SU-DHL-6 (cell line): ENCODE measurements at regions not wholly inside any gene's neighbourhood (a gene's known extent, or its start where the extent isn't known, plus 50 kb on each side); places are given as distances from the start of the nearest gene placed in this dataset.

Experiments
- H2AFZ ChIP-seq: fragments of 200-600 bp; sonication (generic); 2 replicates; pipeline ENCODE4 v1.6.1; 2014; ENCODE audit warnings: low read depth, mild to moderate bottlenecking, moderate library complexity, mixed read lengths, antibody characterized with exemption, low read length; ENCODE audit not compliant: severe bottlenecking
- H3F3A ChIP-seq: fragments of 200-600 bp; shearing (Covaris generic); 2 replicates; pipeline ENCODE4 v1.6.0; 2016; ENCODE audit warnings: antibody characterized with exemption, mild to moderate bottlenecking; ENCODE audit not compliant: insufficient read depth
- H3K27ac ChIP-seq: fragments of 200-600 bp; sonication (generic); 2 replicates; pipeline ENCODE4 v1.5.1; 2016; ENCODE audit warnings: low read depth, mild to moderate bottlenecking, low read length, moderate library complexity, mixed read lengths
- H3K27me3 ChIP-seq: fragments of 200-600 bp; sonication (generic), shearing (Covaris generic); 2 replicates; pipeline ENCODE4 v1.6.0; 2014; ENCODE audit warnings: mild to moderate bottlenecking, low read length
- H3K36me3 ChIP-seq: fragments of 200-600 bp; sonication (generic); 2 replicates; pipeline ENCODE4 v1.6.1; 2014; ENCODE audit warnings: mild to moderate bottlenecking, low read length, mixed read lengths
- H3K4me2 ChIP-seq: fragments of 300-600, 200-600 bp; shearing (Covaris generic), sonication (generic); 2 replicates; pipeline ENCODE4 v1.6.0; 2014; ENCODE audit warnings: low read length, low read depth, mild to moderate bottlenecking; ENCODE audit not compliant: poor library complexity, severe bottlenecking
- H3K4me3 ChIP-seq: fragments of 200-600 bp; sonication (generic); 2 replicates; pipeline ENCODE4 v1.5.1; 2014; ENCODE audit warnings: antibody characterized with exemption, low read length, mild to moderate bottlenecking, mixed read lengths; ENCODE audit not compliant: insufficient read depth, poor library complexity, severe bottlenecking
- H3K79me2 ChIP-seq: fragments of 200-600 bp; sonication (generic); 2 replicates; pipeline ENCODE4 v1.6.1; 2014; ENCODE audit warnings: mild to moderate bottlenecking, low read length, moderate library complexity; ENCODE audit not compliant: insufficient read depth
- H3K9ac ChIP-seq: fragments of 200-600 bp; sonication (generic); 2 replicates; pipeline ENCODE4 v1.7.0; 2014; ENCODE audit warnings: mild to moderate bottlenecking, low read length
- H3K9me2 ChIP-seq: fragments of 200-600 bp; sonication (generic); replicated peaks from 2 replicates; pipeline ENCODE4 v1.6.1; 2014; ENCODE audit warnings: low read length; ENCODE audit not compliant: insufficient read depth
- H3K9me3 ChIP-seq: fragments of 200-600 bp; sonication (generic); 2 replicates; pipeline ENCODE4 v1.6.1; 2014; ENCODE audit warnings: low read length, mixed read lengths; ENCODE audit not compliant: insufficient read depth
- H4K20me1 ChIP-seq: fragments of 200-600 bp; sonication (generic); 2 replicates; pipeline ENCODE4 v1.6.1; 2014; ENCODE audit warnings: low read depth, mild to moderate bottlenecking, antibody characterized with exemption, low read length, moderate library complexity, mixed read lengths
- CTCF ChIP-seq: fragments of 200-600 bp; sonication (generic); IDR thresholded peaks from one replicate; pipeline ENCODE4 v1.5.1; 2017; ENCODE audit warnings: antibody characterized with exemption, mild to moderate bottlenecking, low read length, moderate library complexity; ENCODE audit not compliant: insufficient read depth, poor library complexity, severe bottlenecking
- EZH2phosphoT487 ChIP-seq: fragments of 200-600 bp; sonication (generic), shearing (Covaris generic); conservative IDR thresholded peaks from 2 replicates; pipeline ENCODE4 v1.6.1; 2018; ENCODE audit warnings: mild to moderate bottlenecking, antibody characterized with exemption, low read length, moderate library complexity, mixed read lengths

GRCh38 chr2:120785228-120785966, 49.7 kb downstream of the GLI2 start:
- no peak for TF ChIP-seq EZH2phosphoT487
- no peak for TF ChIP-seq CTCF
- Histone ChIP-seq H3K9ac (no peak overlapping the region), H4K20me1 (no peaks in the 10 kb centered on the region), H2AFZ (no peak overlapping the region), H3K4me2 (no peak overlapping the region), H3K36me3 (no peaks in the 10 kb centered on the region), H3K27me3 (no peaks in the 10 kb centered on the region), H3K9me2 (no peaks in the 10 kb centered on the region), H3K9me3 (no peaks in the 10 kb centered on the region), H3F3A (no peaks in the 10 kb centered on the region), H3K27ac (no peak overlapping the region), H3K4me3 (no peak overlapping the region), H3K79me2 (no peaks in the 10 kb centered on the region)

- TF ChIP-seq EZH2phosphoT487 (no peak), CTCF (no peak)
- Histone ChIP-seq H3K9me2 (no peaks in the 10 kb centered on the region), H3K4me3 (no peak overlapping the region), H3K9ac (no peak overlapping the region), H3K4me2 (no peak overlapping the region), H3K36me3 (no peaks in the 10 kb centered on the region), H3K27ac (no peak overlapping the region), H3K9me3 (no peaks in the 10 kb centered on the region), H3K27me3 (no peaks in the 10 kb centered on the region), H2AFZ (no peak overlapping the region), H3F3A (no peaks in the 10 kb centered on the region), H4K20me1 (no peaks in the 10 kb centered on the region), H3K79me2 (no peaks in the 10 kb centered on the region)
Measured at GRCh38 chr2:120786038-120786960, 50.6 kb downstream of the GLI2 start.

DNA sequence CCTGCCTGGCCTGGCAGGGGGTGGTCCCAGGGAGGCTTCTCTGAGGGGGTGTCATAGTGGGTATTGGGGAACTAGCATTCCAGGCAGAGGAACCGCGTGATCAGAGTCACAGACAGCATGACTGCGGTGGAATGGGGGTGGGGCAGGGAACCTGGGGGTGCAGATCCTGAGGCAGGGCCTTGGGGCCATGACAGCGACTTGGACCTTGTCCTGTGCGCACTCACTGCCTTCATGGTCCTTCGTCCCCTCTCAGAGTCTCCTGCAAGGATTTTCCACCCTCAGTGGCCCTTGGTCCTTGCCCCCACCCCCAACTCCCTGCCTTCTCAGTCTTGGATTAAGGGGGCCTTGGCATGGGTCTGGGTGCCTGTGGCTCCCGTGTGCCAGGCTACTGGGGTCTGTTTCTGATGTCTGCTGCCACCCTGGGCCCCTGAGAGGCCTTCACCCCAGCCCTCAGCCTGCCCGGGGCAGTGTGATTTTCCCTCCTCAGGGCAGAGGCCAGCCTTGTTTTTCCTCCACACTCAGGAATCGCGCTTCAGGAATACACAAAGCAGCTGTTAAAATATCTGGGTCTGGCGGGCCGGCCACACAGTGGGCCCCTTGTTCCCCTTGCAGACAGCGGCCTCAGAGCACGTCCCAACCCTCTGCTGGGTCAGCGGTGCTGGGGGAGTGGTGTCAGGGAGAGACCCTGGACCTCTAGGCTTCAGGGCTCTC, 51.6 kb downstream of the GLI2 start:
- Histone ChIP-seq H3K36me3 (no peaks in the 10 kb centered on the region), H3K4me3 (no peak overlapping the region), H3K27me3 (no peaks in the 10 kb centered on the region), H3K9me3 (no peaks in the 10 kb centered on the region), H3K9me2 (no peaks in the 10 kb centered on the region), H3F3A (no peaks in the 10 kb centered on the region), H2AFZ (no peak overlapping the region), H3K79me2 (no peaks in the 10 kb centered on the region), H3K27ac (no peak overlapping the region), H4K20me1 (no peaks in the 10 kb centered on the region), H3K4me2 (no peak overlapping the region), H3K9ac (no peak overlapping the region)
- no peak for TF ChIP-seq EZH2phosphoT487
- TF ChIP-seq CTCF, result no peak
